ENCODE measurements at regions not wholly inside any gene's neighbourhood (a gene's known extent, or its start where the extent isn't known, plus 50 kb on each side); places are given as distances from the start of the nearest gene placed in this dataset.

DNA sequence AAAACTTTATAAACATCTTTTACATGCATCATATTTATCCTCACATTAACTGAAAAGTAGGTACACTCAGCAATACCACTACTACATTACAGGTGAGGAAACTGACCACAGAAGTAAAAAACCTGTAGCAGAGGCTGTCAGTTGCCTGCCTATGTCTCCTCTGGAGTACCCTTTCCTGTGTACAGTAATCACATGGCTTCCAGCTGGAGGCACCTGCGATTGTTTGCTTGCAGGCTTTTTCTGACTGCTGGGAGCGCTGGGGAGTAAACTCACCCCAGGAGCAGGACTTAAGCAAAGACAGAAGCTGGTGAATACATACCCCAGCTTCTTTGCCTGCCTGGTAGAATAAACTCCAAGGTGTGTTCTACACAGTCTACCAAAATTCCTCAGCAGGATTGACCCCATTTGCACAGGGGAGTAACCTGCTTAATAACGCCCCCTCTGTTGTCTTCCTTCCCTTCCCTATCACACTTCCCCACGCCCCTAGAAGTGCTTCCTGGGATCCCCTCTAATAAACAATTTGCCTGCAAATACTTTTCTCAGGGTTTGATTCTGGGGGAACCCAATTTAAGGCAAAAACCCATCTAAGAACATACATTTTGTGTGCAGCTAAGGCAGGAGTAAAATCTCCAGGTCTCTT is 138.9 kb downstream of the PTH2R start:
- DNase-seq: no peak
- no peak overlapping the region for H3K4me3 ChIP-seq (ENCODE audit: insufficient read depth, low read depth, low read length)
- no peaks in the 10 kb centered on the region for H3K36me3 ChIP-seq (replicated peaks; ENCODE audit: control insufficient read depth, insufficient read depth, low read length)
- H3K27me3 ChIP-seq (ENCODE audit: control insufficient read depth, insufficient read depth, low read length): no peaks in the 10 kb centered on the region

GRCh38 chr2:208546107-208546506 is 139.5 kb downstream of the PTH2R start:
- Histone ChIP-seq H3K4me3 (ENCODE audit: insufficient read depth, low read depth, low read length) (no peak overlapping the region), H3K27me3 (ENCODE audit: control insufficient read depth, insufficient read depth, low read length) (no peaks in the 10 kb centered on the region), H3K36me3 (replicated peaks; ENCODE audit: control insufficient read depth, insufficient read depth, low read length) (no peaks in the 10 kb centered on the region)
- no peak for DNase-seq

DNA sequence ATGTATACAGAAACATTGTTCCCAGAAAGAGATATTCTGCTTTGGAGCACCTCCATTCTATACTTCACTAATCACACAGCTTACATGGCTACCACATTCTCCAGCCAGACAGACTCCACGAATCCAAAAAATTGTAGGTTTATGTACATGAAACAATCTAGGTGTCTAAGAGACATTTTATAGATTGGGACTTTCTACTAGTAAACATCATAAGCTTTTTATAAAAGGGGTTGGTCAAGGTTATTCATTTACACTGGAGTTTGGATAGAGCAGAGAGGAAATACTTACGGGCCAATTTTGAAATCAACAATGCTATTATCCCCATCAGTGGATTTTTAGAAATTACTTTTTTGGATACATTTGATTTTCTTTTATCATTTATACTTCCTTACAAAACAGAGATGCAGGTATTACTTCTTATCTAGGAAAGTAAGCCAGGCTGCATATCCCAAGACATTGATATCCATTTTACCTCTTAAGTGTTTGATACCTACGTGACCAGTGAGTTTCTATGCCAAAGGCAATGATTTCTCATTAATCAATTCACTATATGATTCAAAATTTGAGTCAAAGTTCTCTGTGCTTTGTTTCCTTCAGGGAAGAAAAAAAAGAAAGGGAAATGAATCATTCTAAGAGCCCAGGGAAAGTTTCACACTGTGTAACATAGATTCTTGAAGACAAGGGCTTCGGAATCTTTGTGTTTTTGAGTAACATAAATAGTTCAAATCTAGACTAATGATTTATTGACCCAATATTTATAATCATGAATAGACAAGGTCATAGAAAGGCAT is 140.5 kb downstream of the PTH2R start:
- Histone ChIP-seq H3K27me3 (ENCODE audit: control insufficient read depth, insufficient read depth, low read length) (no peaks in the 10 kb centered on the region), H3K4me3 (ENCODE audit: insufficient read depth, low read depth, low read length) (no peak overlapping the region), H3K36me3 (replicated peaks; ENCODE audit: control insufficient read depth, insufficient read depth, low read length) (no peaks in the 10 kb centered on the region)
- DNase-seq: no peak

DNA sequence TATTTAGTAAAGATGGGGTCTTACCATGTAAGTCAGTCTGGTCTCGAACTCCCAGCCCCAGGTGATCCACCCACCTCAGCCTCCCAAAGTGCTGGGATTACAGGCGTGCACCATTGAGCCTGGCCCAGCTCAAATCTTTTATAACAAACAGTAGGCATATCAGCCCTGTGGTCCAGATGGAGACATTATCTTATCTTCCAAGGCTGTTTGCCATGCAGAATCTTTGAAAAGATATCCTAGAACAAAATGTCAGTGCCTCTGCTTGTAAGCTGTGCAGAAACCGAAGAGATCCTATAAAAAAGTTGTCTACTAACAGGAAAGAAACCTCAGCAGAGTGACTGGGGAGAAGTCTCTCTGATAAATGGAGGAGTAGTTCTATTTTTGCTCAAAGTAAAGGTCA is 142.1 kb downstream of the PTH2R start:
- no peaks in the 10 kb centered on the region for H3K36me3 ChIP-seq (replicated peaks; ENCODE audit: control insufficient read depth, insufficient read depth, low read length)
- no peak overlapping the region for H3K4me3 ChIP-seq (ENCODE audit: insufficient read depth, low read depth, low read length)
- no peaks in the 10 kb centered on the region for H3K27me3 ChIP-seq (ENCODE audit: control insufficient read depth, insufficient read depth, low read length)
- no peak for DNase-seq

DNA sequence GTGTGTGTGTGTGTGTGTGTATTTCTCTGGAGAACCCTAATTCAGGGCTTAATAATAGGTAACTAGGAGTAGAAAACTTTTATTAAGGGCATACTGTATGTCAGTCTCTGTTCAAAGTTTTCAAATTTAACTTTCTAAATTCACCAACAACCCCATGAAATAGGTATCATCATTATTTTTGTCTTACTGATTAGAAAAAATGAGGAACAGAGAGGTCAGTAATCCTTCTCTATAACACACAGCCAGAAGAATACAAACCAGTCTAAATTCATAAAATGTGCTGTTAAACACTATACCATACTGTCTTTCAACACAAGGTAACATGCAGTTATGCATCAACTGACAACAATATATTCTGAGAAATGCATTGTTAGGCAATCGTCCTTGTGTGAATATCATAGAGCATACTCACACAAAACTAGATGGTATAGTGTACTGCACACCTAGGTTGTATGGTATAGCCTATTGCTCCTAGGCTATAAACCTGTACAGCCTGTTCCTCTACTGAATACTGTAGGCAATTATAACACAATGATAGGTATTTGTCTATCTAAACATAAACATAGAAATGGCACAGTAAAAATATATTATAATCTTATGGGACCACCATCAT is 143.1 kb downstream of the PTH2R start:
- no peak for DNase-seq
- H3K27me3 ChIP-seq (ENCODE audit: control insufficient read depth, insufficient read depth, low read length): no peaks in the 10 kb centered on the region
- no peaks in the 10 kb centered on the region for H3K36me3 ChIP-seq (replicated peaks; ENCODE audit: control insufficient read depth, insufficient read depth, low read length)
- H3K4me3 ChIP-seq (ENCODE audit: insufficient read depth, low read depth, low read length): no peak overlapping the region

DNA sequence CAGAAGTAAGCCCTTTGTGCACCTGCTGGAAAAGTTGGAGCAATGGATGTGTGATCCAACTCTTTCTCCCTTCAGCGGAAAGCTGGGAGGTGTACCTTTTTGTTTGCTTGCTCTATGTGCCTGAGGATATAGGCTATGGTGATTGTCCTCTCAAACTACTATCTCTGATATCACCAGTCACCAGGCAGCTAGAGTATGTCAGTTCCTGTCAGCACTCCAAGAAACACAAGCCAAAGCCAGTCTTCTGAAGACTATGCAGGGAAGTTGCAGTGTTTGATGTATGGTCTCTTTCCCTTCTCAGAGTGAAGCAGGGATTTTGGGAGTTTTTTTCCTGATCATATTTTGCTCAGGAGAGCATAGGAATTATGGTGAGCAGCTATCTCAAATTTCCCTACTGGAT is 146.4 kb downstream of the PTH2R start:
- DNase-seq: no peak
- H3K4me3 ChIP-seq (ENCODE audit: insufficient read depth, low read depth, low read length): no peak overlapping the region
- H3K27me3 ChIP-seq (ENCODE audit: control insufficient read depth, insufficient read depth, low read length): no peaks in the 10 kb centered on the region
- H3K36me3 ChIP-seq (replicated peaks; ENCODE audit: control insufficient read depth, insufficient read depth, low read length): no peaks in the 10 kb centered on the region

- Histone ChIP-seq H3K36me3 (replicated peaks; ENCODE audit: control insufficient read depth, insufficient read depth, low read length) (no peaks in the 10 kb centered on the region), H3K27me3 (ENCODE audit: control insufficient read depth, insufficient read depth, low read length) (no peaks in the 10 kb centered on the region), H3K4me3 (ENCODE audit: insufficient read depth, low read depth, low read length) (no peak overlapping the region)
- no peak for DNase-seq
Measured at GRCh38 chr2:208556983-208557484, 150.4 kb downstream of the PTH2R start.

- H3K36me3 ChIP-seq (replicated peaks; ENCODE audit: control insufficient read depth, insufficient read depth, low read length): no peaks in the 10 kb centered on the region
- no peak overlapping the region for H3K4me3 ChIP-seq (ENCODE audit: insufficient read depth, low read depth, low read length)
- no peaks in the 10 kb centered on the region for H3K27me3 ChIP-seq (ENCODE audit: control insufficient read depth, insufficient read depth, low read length)
- DNase-seq: no peak
Measured at GRCh38 chr2:208565690-208566416, 159.3 kb downstream of the PTH2R start.

DNA sequence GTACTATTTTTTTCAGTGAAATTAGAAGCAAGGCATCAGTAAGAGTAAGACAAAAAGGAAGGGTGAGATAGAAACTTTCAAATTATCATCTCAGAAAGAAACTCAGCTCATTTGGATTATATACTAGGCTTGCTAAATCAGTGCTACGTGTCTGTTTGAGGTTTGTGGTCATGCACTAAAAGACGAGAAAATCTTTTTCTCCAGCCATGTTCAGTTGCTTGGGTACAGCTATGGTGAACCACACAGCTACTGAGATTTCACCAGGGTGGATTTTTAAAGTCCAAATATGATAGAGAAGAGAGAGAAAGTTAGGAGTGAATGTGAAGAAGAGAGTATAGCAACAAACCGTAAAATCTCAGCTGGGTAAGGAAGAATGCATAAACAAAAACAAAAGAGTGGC is 161.6 kb downstream of the PTH2R start:
- no peak for DNase-seq
- H3K27me3 ChIP-seq (ENCODE audit: control insufficient read depth, insufficient read depth, low read length): no peaks in the 10 kb centered on the region
- H3K4me3 ChIP-seq (ENCODE audit: insufficient read depth, low read depth, low read length): no peak overlapping the region
- H3K36me3 ChIP-seq (replicated peaks; ENCODE audit: control insufficient read depth, insufficient read depth, low read length): no peaks in the 10 kb centered on the region

DNA sequence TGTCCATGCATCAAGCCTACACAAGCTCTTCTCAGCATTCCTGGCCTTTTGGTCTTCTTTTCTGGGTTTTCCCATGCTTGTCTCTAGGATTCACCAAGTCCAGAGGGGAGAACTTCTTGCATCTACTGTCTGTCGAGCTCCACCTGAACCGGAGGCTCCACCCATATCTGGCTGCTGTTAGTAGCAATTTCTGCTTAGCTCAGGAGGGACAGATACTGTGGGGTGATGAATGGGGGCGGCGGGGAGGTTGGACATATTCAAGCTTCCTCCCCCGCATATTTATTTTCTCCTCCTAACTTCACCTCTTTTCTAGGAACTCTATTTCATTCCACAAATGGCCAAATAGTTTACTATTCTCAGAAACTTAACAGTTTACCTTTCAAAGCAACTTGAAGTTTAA is 163.5 kb downstream of the PTH2R start:
- Histone ChIP-seq H3K4me3 (ENCODE audit: insufficient read depth, low read depth, low read length) (no peak overlapping the region), H3K27me3 (ENCODE audit: control insufficient read depth, insufficient read depth, low read length) (no peaks in the 10 kb centered on the region), H3K36me3 (replicated peaks; ENCODE audit: control insufficient read depth, insufficient read depth, low read length) (no peaks in the 10 kb centered on the region)
- no peak for DNase-seq

DNA sequence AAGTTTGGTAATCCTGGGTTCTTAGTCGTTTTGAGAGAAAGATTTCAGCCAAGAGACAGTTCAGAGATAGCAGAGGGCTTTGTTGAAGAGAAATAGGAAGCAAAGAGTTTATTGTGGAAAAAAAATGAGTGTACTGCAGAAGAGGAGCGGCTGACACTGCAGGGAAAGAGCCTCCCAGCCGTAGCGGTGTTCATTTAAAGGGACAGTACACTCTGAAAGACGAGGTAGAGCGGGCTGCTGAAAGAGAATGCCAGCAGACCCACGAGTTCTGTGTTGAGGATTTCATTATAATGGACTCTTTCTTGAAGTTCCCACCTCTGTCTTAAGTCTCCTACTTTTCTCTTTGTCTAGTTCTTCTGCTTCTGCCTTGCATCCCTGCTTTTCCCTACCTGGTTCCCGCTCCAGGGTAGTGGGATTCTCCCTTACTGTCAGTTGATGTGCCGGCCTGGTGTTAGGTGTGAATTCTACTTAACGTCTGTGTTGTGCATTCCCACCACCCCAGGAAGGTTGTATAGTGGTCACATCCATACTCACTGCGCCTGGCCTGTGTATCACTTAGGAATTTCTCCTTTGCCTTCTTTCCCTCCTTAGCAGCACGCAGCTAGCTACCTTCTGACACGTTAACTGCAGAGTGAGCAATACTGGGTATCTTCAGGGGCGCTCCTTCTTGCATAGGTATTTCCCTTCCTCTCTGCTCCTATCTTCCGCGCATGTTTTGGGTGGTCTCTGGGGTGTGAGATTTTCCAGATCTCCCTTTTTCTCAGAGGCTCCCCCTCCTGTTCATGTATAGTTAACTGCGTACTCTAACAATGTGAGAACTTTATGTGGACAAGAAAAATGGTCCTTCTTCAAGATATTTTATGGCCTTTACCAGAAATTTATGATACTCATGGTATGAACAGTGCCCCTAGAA is 164.5 kb downstream of the PTH2R start:
- no peak for DNase-seq

DNA sequence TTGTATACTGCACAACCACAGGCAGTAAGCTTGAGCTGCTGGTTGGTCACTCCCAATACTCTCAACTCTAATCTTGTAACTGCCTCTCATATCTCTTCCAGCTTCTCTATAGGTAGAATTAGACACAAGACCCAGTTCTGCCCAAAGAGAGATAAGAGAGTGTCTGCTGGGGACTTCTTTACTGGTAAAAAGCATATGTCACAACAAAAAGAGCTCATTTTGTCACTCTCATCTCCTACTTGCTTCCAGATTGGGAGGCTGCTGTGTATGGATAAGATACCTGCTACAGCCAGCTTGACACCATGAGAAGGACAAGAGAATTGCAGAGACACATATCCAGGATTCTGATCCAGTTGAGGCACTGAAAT is 165.2 kb downstream of the PTH2R start:
- DNase-seq: no peak
- H3K4me3 ChIP-seq (ENCODE audit: insufficient read depth, low read depth, low read length): no peak overlapping the region
- no peaks in the 10 kb centered on the region for H3K27me3 ChIP-seq (ENCODE audit: control insufficient read depth, insufficient read depth, low read length)
- H3K36me3 ChIP-seq (replicated peaks; ENCODE audit: control insufficient read depth, insufficient read depth, low read length): no peaks in the 10 kb centered on the region

More for the DNA sequence above, 164.5 kb downstream of the PTH2R start:
- Histone ChIP-seq H3K4me3 (ENCODE audit: insufficient read depth, low read depth, low read length) (no peak overlapping the region), H3K27me3 (ENCODE audit: control insufficient read depth, insufficient read depth, low read length) (no peaks in the 10 kb centered on the region), H3K36me3 (replicated peaks; ENCODE audit: control insufficient read depth, insufficient read depth, low read length) (no peaks in the 10 kb centered on the region)

DNA sequence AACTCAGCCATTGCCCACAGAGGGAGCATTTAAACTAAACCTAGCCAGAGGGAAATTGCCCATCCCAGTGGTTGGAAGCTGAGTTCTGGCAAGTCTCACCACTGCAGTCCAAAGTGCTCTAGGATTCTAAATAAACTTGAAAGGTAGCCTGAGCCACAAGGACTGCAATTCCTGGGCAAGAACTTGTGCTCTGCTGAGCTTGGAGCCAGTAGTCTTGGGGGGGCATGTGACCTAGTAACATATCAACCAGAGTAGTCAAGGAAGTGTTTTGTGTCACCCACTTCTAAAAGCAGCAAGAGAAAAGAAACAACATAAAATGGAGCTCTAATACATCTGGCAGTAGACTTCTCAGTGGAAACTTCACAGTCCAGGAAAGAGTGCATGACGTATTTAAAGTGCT is 167.0 kb downstream of the PTH2R start:
- Histone ChIP-seq H3K4me3 (ENCODE audit: insufficient read depth, low read depth, low read length) (no peak overlapping the region), H3K27me3 (ENCODE audit: control insufficient read depth, insufficient read depth, low read length) (no peaks in the 10 kb centered on the region), H3K36me3 (replicated peaks; ENCODE audit: control insufficient read depth, insufficient read depth, low read length) (no peaks in the 10 kb centered on the region)
- DNase-seq: no peak

DNA sequence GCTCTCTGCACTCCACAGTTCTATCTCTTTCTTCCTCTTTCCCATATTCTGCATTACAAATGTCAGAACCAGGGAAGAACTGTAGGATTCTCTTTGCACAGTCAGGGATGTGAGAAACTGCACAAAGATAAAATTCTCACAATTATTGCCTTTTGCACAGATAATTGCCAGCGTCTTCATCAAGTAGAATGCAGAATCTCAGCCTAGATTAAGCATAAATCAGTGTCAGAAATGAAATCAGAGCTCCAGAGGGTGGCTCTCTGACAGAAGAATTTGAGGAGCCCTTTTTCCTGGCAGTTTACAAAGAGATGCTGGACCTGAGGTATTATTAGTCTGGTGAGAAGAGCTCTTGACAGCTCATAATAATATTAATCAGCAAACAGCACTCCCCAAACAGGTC is 173.1 kb downstream of the PTH2R start:
- Histone ChIP-seq H3K27me3 (ENCODE audit: control insufficient read depth, insufficient read depth, low read length) (no peaks in the 10 kb centered on the region), H3K36me3 (replicated peaks; ENCODE audit: control insufficient read depth, insufficient read depth, low read length) (no peaks in the 10 kb centered on the region), H3K4me3 (ENCODE audit: insufficient read depth, low read depth, low read length) (no peak overlapping the region)
- DNase-seq: no peak

Measured in H7 (cell line).